Hepatocyte (in vitro differentiated cells): ENCODE measurements at regions not wholly inside any gene's neighbourhood (a gene's known extent, or its start where the extent isn't known, plus 50 kb on each side); places are given as distances from the start of the nearest gene placed in this dataset.

Source experiments
- DNase-seq: peaks from one replicate; pipeline ENCODE4 v3.0.0-alpha.2; 2016; ENCODE audit warnings: low spot score
- H2AFZ ChIP-seq: fragments of 200-600 bp; sonication (generic); 2 replicates; pipeline ENCODE4 v1.6.0; 2016; ENCODE audit warnings: antibody characterized with exemption, mild to moderate bottlenecking
- H3K27ac ChIP-seq: fragments of 200-600 bp; sonication (generic); 2 replicates; pipeline ENCODE4 v1.5.1; 2016; ENCODE audit warnings: mild to moderate bottlenecking
- H3K27me3 ChIP-seq: fragments of 200-600 bp; sonication (generic); 2 replicates; pipeline ENCODE4 v1.6.1; 2016
- H3K36me3 ChIP-seq: fragments of 200-600 bp; sonication (generic); replicated peaks from 2 replicates; pipeline ENCODE4 v1.5.1; 2016; ENCODE audit warnings: low read depth; ENCODE audit not compliant: insufficient read depth
- H3K4me1 ChIP-seq: fragments of 200-600 bp; sonication (generic); 2 replicates; pipeline ENCODE4 v1.5.1; 2016; ENCODE audit warnings: mild to moderate bottlenecking, moderate library complexity; ENCODE audit not compliant: insufficient read depth
- H3K4me2 ChIP-seq: fragments of 200-600 bp; sonication (generic); 2 replicates; pipeline ENCODE4 v1.6.0; 2016
- H3K4me3 ChIP-seq: fragments of 200-600 bp; sonication (generic); 2 replicates; pipeline ENCODE4 v1.5.1; 2016; ENCODE audit warnings: mild to moderate bottlenecking
- H3K79me2 ChIP-seq: fragments of 200-600 bp; sonication (generic); 2 replicates; pipeline ENCODE4 v1.6.0; 2017; ENCODE audit warnings: mild to moderate bottlenecking
- H3K9me2 ChIP-seq: fragments of 200-600 bp; sonication (generic); replicated peaks from 2 replicates; pipeline ENCODE4 v1.6.0; 2017; ENCODE audit warnings: mild to moderate bottlenecking; ENCODE audit not compliant: insufficient read depth
- H3K9me3 ChIP-seq: fragments of 200-600 bp; sonication (generic); 2 replicates; pipeline ENCODE4 v1.5.1; 2016; ENCODE audit warnings: low read depth, mild to moderate bottlenecking
- H4K20me1 ChIP-seq: fragments of 200-600 bp; sonication (generic); 2 replicates; pipeline ENCODE4 v1.6.0; 2016; ENCODE audit warnings: mild to moderate bottlenecking; ENCODE audit not compliant: insufficient read depth, poor library complexity, severe bottlenecking
- EZH2 ChIP-seq: fragments of 200-600 bp; sonication (generic); IDR thresholded peaks from 2 replicates; pipeline ENCODE4 v1.6.1; 2016; ENCODE audit warnings: antibody characterized with exemption, mild to moderate bottlenecking, borderline replicate concordance
- EZH2phosphoT487 ChIP-seq: fragments of 200-600 bp; sonication (generic); IDR thresholded peaks from one replicate; pipeline ENCODE4 v1.6.1; 2018; ENCODE audit warnings: antibody characterized with exemption, mild to moderate bottlenecking, low read depth, moderate library complexity; ENCODE audit not compliant: unreplicated experiment, severe bottlenecking
- WGBS: methylation state at CpG from one replicate; pipeline ENCODE4 v1.1.6; 2016; ENCODE audit warnings: low lambda C conversion rate; ENCODE audit errors: missing lambda C conversion rate; 5-methylcytosine and 5-hydroxymethylcytosine counted together
- TF ChIP-seq, protein P1 (sequence below): fragments of 200-600 bp; sonication (generic); IDR thresholded peaks from 2 replicates; pipeline ENCODE4 v1.5.1; 2016; ENCODE audit warnings: antibody characterized with exemption, mild to moderate bottlenecking; ENCODE audit not compliant: poor library complexity

GRCh38 chr20:10724449-10725173 is 50.8 kb upstream of the JAG1 start:
- TF ChIP-seq, protein P1, sequence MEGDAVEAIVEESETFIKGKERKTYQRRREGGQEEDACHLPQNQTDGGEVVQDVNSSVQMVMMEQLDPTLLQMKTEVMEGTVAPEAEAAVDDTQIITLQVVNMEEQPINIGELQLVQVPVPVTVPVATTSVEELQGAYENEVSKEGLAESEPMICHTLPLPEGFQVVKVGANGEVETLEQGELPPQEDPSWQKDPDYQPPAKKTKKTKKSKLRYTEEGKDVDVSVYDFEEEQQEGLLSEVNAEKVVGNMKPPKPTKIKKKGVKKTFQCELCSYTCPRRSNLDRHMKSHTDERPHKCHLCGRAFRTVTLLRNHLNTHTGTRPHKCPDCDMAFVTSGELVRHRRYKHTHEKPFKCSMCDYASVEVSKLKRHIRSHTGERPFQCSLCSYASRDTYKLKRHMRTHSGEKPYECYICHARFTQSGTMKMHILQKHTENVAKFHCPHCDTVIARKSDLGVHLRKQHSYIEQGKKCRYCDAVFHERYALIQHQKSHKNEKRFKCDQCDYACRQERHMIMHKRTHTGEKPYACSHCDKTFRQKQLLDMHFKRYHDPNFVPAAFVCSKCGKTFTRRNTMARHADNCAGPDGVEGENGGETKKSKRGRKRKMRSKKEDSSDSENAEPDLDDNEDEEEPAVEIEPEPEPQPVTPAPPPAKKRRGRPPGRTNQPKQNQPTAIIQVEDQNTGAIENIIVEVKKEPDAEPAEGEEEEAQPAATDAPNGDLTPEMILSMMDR, result no peak
- TF ChIP-seq EZH2phosphoT487 (no peak), EZH2 (no peak)
- DNase-seq, result no peak
- WGBS, result 91% methylated on average over 6 of the region's 6 CpGs

GRCh38 chr20:10728873-10729670 is 55.3 kb upstream of the JAG1 start:
- no peaks in the 10 kb centered on the region for H3K79me2 ChIP-seq
- no peaks in the 10 kb centered on the region for H4K20me1 ChIP-seq
- H3K27me3 ChIP-seq, result no peaks in the 10 kb centered on the region
- no peak for DNase-seq
- H3K4me1 ChIP-seq, result no peaks in the 10 kb centered on the region
- H3K9me2 ChIP-seq, result no peaks in the 10 kb centered on the region
- TF ChIP-seq EZH2 (no peak), EZH2phosphoT487 (no peak)
- TF ChIP-seq, protein P1, result no peak
- H2AFZ ChIP-seq, result no peak overlapping the region
- H3K9me3 ChIP-seq, result no peaks in the 10 kb centered on the region
- H3K4me2 ChIP-seq, result no peak overlapping the region
- WGBS, result 84% methylated on average over 8 of the region's 8 CpGs
- H3K36me3 ChIP-seq, result no peaks in the 10 kb centered on the region
- no peak overlapping the region for H3K4me3 ChIP-seq
- H3K27ac ChIP-seq, result no peak overlapping the region

More at GRCh38 chr20:10724449-10725173, 50.8 kb upstream of the JAG1 start:
- H2AFZ ChIP-seq, result no peak overlapping the region
- no peak overlapping the region for H3K4me3 ChIP-seq
- no peaks in the 10 kb centered on the region for H4K20me1 ChIP-seq
- H3K4me2 ChIP-seq, result no peak overlapping the region
- H3K4me1 ChIP-seq, result peaks cover 16% of the 10 kb centered on the region
- no peak overlapping the region for H3K27ac ChIP-seq
- no peaks in the 10 kb centered on the region for H3K9me3 ChIP-seq
- no peaks in the 10 kb centered on the region for H3K27me3 ChIP-seq
- H3K79me2 ChIP-seq, result no peaks in the 10 kb centered on the region
- H3K36me3 ChIP-seq, result no peaks in the 10 kb centered on the region
- H3K9me2 ChIP-seq, result no peaks in the 10 kb centered on the region

GRCh38 chr20:10729785-10730184 is 56.0 kb upstream of the JAG1 start:
- H3K79me2 ChIP-seq, result no peaks in the 10 kb centered on the region
- no peaks in the 10 kb centered on the region for H3K9me2 ChIP-seq
- H3K4me2 ChIP-seq, result no peak overlapping the region
- H4K20me1 ChIP-seq, result no peaks in the 10 kb centered on the region
- DNase-seq, result no peak
- no peak overlapping the region for H2AFZ ChIP-seq
- TF ChIP-seq EZH2 (no peak), EZH2phosphoT487 (no peak)
- TF ChIP-seq, protein P1, result no peak
- H3K27me3 ChIP-seq, result no peaks in the 10 kb centered on the region
- H3K27ac ChIP-seq, result no peak overlapping the region
- no peak overlapping the region for H3K4me3 ChIP-seq
- no peaks in the 10 kb centered on the region for H3K9me3 ChIP-seq
- H3K4me1 ChIP-seq, result no peaks in the 10 kb centered on the region
- no peaks in the 10 kb centered on the region for H3K36me3 ChIP-seq
